Spleen (tissue), 3 donors: ENCODE measurements at regions not wholly inside any gene's neighbourhood (a gene's known extent, or its start where the extent isn't known, plus 50 kb on each side); places are given as distances from the start of the nearest gene placed in this dataset.

Source experiments
- POLR2A ChIP-seq, 3 donors: fragments of 450-650 bp; IDR thresholded peaks; one replicate each; pipeline ENCODE4 v1.5.1; 2017; ENCODE audit warnings: antibody characterized with exemption in 3 of 3, mild to moderate bottlenecking in 1 of 3
- POLR2AphosphoS5 ChIP-seq, 3 donors: sonication (generic); formaldehyde crosslinking; IDR thresholded peaks; one replicate each; pipeline ENCODE4 v1.5.1; 2017; ENCODE audit warnings: antibody characterized with exemption in 3 of 3

- TF ChIP-seq POLR2AphosphoS5 (IDR thresholded peaks at IDR 0.05) (no peak), POLR2A (IDR thresholded peaks at IDR 0.05) (no peak)
Observed at GRCh38 chr3:89957451-89957850, 850.0 kb downstream of the EPHA3 start.
